GM12878 (cell line): ENCODE measurements at regions not wholly inside any gene's neighbourhood (a gene's known extent, or its start where the extent isn't known, plus 50 kb on each side); places are given as distances from the start of the nearest gene placed in this dataset.

Source experiments
- CHD4 ChIP-seq: fragments of 200-600 bp; sonication (generic); IDR thresholded peaks from 2 replicates; pipeline ENCODE4 v1.6.1; 2016; ENCODE audit warnings: mild to moderate bottlenecking
- EGR1 ChIP-seq, 2 experiments: IDR thresholded peaks; 1 replicate in 1 of 2; 2 replicates in 1 of 2; pipeline ENCODE4 v1.6.1; 2011 to 2012; ENCODE audit warnings: low read depth in 2 of 2, low read length in 2 of 2, borderline replicate concordance in 1 of 2, mild to moderate bottlenecking in 1 of 2, moderate library complexity in 1 of 2
- ZNF24 ChIP-seq: fragments of 450-650 bp; IDR thresholded peaks from 2 replicates; pipeline ENCODE4 v1.6.1; 2017; ENCODE audit warnings: antibody characterized with exemption, mild to moderate bottlenecking

DNA sequence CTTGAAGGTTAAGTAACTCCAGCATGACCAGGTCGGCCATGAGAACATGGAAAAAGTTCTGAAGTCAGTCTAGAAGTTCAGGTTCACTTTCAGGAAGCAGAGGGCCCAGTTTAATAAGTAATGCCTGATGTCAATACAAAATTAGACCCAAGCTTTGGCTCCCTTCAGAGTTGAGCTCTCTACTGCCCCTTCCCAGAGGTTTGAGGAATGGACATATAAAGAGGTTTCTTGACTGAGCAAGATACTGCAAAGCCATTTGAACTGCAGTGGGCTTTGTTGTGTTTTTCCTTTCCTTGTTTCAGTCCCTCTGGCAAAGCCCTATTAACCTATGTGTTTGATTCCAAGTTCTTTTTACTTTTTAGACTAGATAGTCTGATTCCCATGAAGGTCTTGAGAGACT is 97.8 kb upstream of the PREP start:
- no peak for TF ChIP-seq EGR1 (IDR thresholded peaks at IDR 0.05; ENCODE audit: borderline replicate concordance in 1 of 2, low read depth in 2 of 2, low read length in 2 of 2)
- TF ChIP-seq CHD4: no peak
- TF ChIP-seq ZNF24: no peak
